Tibial nerve (tissue), 3 donors: ENCODE measurements at regions not wholly inside any gene's neighbourhood (a gene's known extent, or its start where the extent isn't known, plus 50 kb on each side); places are given as distances from the start of the nearest gene placed in this dataset.

ENCODE experiments used
- CTCF ChIP-seq, 5 experiments: fragments of 200-600 bp in 3 of 5; fragments of 450-650 bp in 2 of 5; sonication (generic) in 3 of 5; IDR thresholded peaks; one replicate each; pipeline ENCODE4 v1.5.1; 2016 to 2019; ENCODE audit warnings: antibody characterized with exemption in 5 of 5, mild to moderate bottlenecking in 3 of 5, moderate library complexity in 2 of 5
- POLR2A ChIP-seq, 2 donors: fragments of 450-650 bp; IDR thresholded peaks; one replicate each; pipeline ENCODE4 v1.6.1; 2017; ENCODE audit warnings: antibody characterized with exemption in 2 of 2, mild to moderate bottlenecking in 2 of 2, moderate library complexity in 2 of 2

- no peak for TF ChIP-seq POLR2A (IDR thresholded peaks at IDR 0.05)
- TF ChIP-seq CTCF (IDR thresholded peaks at IDR 0.05), result no peak
Measured at GRCh38 chrX:118197730-118198129, 81.1 kb upstream of the KLHL13 start.
